NCI-H2029 (cell line): ENCODE measurements at regions not wholly inside any gene's neighbourhood (a gene's known extent, or its start where the extent isn't known, plus 50 kb on each side); places are given as distances from the start of the nearest gene placed in this dataset.

ENCODE experiments used
- DNase-seq: peaks from one replicate; lab custom pipeline; 2025; lab: John Stamatoyannopoulos, UW

GRCh38 chr13:33953203-33953602 lies 135.3 kb downstream of the RFC3 start:
- DNase-seq, result no peak

- no peak for DNase-seq
Observed at GRCh38 chr13:33953781-33954180, 135.8 kb downstream of the RFC3 start.

- DNase-seq, result no peak
Observed at GRCh38 chr13:33956346-33956745, 138.4 kb downstream of the RFC3 start.

- no peak for DNase-seq
Observed at GRCh38 chr13:33957497-33957905, 139.6 kb downstream of the RFC3 start.

GRCh38 chr13:33958964-33959363 lies 141.0 kb downstream of the RFC3 start:
- DNase-seq, result no peak

GRCh38 chr13:33963134-33963533 lies 145.2 kb downstream of the RFC3 start:
- DNase-seq, result no peak

GRCh38 chr13:33963895-33964294 lies 145.9 kb downstream of the RFC3 start:
- DNase-seq, result no peak

GRCh38 chr13:33968520-33969507 lies 150.9 kb downstream of the RFC3 start:
- no peak for DNase-seq

GRCh38 chr13:33970746-33971561 lies 153.0 kb downstream of the RFC3 start:
- no peak for DNase-seq

- no peak for DNase-seq
Observed at GRCh38 chr13:33971562-33971819, 153.5 kb downstream of the RFC3 start.

GRCh38 chr13:33973194-33973593 lies 155.2 kb downstream of the RFC3 start:
- DNase-seq, result no peak

- DNase-seq, result no peak
Observed at GRCh38 chr13:33976965-33977364, 159.0 kb downstream of the RFC3 start.

- DNase-seq, result no peak
Observed at GRCh38 chr13:33978653-33979052, 160.7 kb downstream of the RFC3 start.

- peak; percentile 31 for DNase-seq
Observed at GRCh38 chr13:33992881-33993336, 175.0 kb downstream of the RFC3 start.

GRCh38 chr13:33994198-33994597 lies 176.2 kb downstream of the RFC3 start:
- DNase-seq, result no peak

GRCh38 chr13:33994826-33995502 lies 177.0 kb downstream of the RFC3 start:
- no peak for DNase-seq

GRCh38 chr13:33996636-33997035 lies 178.7 kb downstream of the RFC3 start:
- DNase-seq, result no peak

GRCh38 chr13:33997574-33997973 lies 179.6 kb downstream of the RFC3 start:
- DNase-seq, result no peak

GRCh38 chr13:33999811-34000605 lies 182.1 kb downstream of the RFC3 start:
- DNase-seq, result no peak

- DNase-seq, result no peak
Observed at GRCh38 chr13:34000955-34001354, 183.0 kb downstream of the RFC3 start.

- DNase-seq, result no peak
Observed at GRCh38 chr13:34001389-34001788, 183.4 kb downstream of the RFC3 start.

GRCh38 chr13:34002141-34002540 lies 184.2 kb downstream of the RFC3 start:
- DNase-seq, result no peak
